CD14-positive monocyte (primary cell): ENCODE measurements at regions not wholly inside any gene's neighbourhood (a gene's known extent, or its start where the extent isn't known, plus 50 kb on each side); places are given as distances from the start of the nearest gene placed in this dataset.

Experiments
- DNase-seq, 3 donors: peaks; one replicate each; pipeline ENCODE4 v3.0.0-alpha.2; 2011 to 2022
- H2AFZ ChIP-seq: 2 replicates; pipeline ENCODE4 v1.6.0; 2012; ENCODE audit warnings: mild to moderate bottlenecking, low read depth, low read length, inconsistent platforms; ENCODE audit not compliant: insufficient read depth, poor library complexity, severe bottlenecking
- H3K27ac ChIP-seq, 2 donors: 1 replicate in 1 of 2; 2 replicates in 1 of 2; pipeline ENCODE4 v1.5.1; 2012 to 2013; ENCODE audit warnings: low read length in 2 of 2, control low read depth in 1 of 2, inconsistent platforms in 1 of 2, low read depth in 1 of 2, mild to moderate bottlenecking in 1 of 2
- H3K27me3 ChIP-seq, 2 donors: one replicate each; pipeline versions ENCODE4 v1.6.0 to v1.6.1; 2011 to 2013; ENCODE audit warnings: low read length in 2 of 2; ENCODE audit not compliant: control insufficient read depth in 2 of 2, insufficient read depth in 2 of 2
- H3K36me3 ChIP-seq, 2 donors: replicated peaks in 1 of 2; 1 replicate in 1 of 2; 2 replicates in 1 of 2; pipeline versions ENCODE4 v1.5.1 to v1.6.1; 2012 to 2013; ENCODE audit warnings: low read length in 2 of 2, control low read depth in 1 of 2, inconsistent platforms in 1 of 2, mild to moderate bottlenecking in 1 of 2; ENCODE audit not compliant: insufficient read depth in 2 of 2, control insufficient read depth in 1 of 2
- H3K4me1 ChIP-seq, 2 donors: 1 replicate in 1 of 2; 2 replicates in 1 of 2; pipeline versions ENCODE4 v1.5.1 to v1.6.1; 2012 to 2013; ENCODE audit warnings: low read length in 2 of 2, control low read depth in 1 of 2, inconsistent platforms in 1 of 2, mild to moderate bottlenecking in 1 of 2, moderate library complexity in 1 of 2; ENCODE audit not compliant: insufficient read depth in 2 of 2, control insufficient read depth in 1 of 2
- H3K4me2 ChIP-seq: replicated peaks from 2 replicates; pipeline ENCODE3; 2012; ENCODE audit warnings: low read length, moderate library complexity, mild to moderate bottlenecking; ENCODE audit not compliant: poor library complexity, severe bottlenecking; ENCODE audit errors: extremely low read depth
- H3K4me3 ChIP-seq, 3 experiments: fragments of 200-600 bp in 1 of 3; sonication (generic) in 1 of 3; replicated peaks in 1 of 3; 1 replicate in 2 of 3; 2 replicates in 1 of 3; pipeline ENCODE4 v1.5.1; 2011 to 2013; ENCODE audit warnings: low read length in 3 of 3, mild to moderate bottlenecking in 3 of 3, control low read depth in 2 of 3, low read depth in 2 of 3, inconsistent platforms in 1 of 3, moderate library complexity in 1 of 3
- H3K79me2 ChIP-seq: 2 replicates; pipeline ENCODE4 v1.6.0; 2012; ENCODE audit warnings: mild to moderate bottlenecking, control low read depth, inconsistent platforms, low read length, moderate library complexity; ENCODE audit not compliant: insufficient read depth
- H3K9ac ChIP-seq: 2 replicates; pipeline ENCODE4 v1.6.0; 2017; ENCODE audit warnings: low read length, mild to moderate bottlenecking; ENCODE audit not compliant: insufficient read depth, poor library complexity, severe bottlenecking
- H3K9me3 ChIP-seq, 2 donors: replicated peaks in 1 of 2; 1 replicate in 1 of 2; 2 replicates in 1 of 2; pipeline versions ENCODE4 v1.5.1 to v1.6.1; 2012 to 2013; ENCODE audit warnings: low read length in 2 of 2, control low read depth in 1 of 2; ENCODE audit not compliant: control insufficient read depth in 1 of 2, insufficient read depth in 1 of 2
- H4K20me1 ChIP-seq: 2 replicates; pipeline ENCODE4 v1.6.0; 2012; ENCODE audit warnings: mild to moderate bottlenecking, low read length, control low read depth, moderate library complexity; ENCODE audit not compliant: insufficient read depth
- H3K27ac Mint-ChIP-seq, 7 donors: one replicate each; pipeline ENCODE4 v1.8.0; 2020; ENCODE audit warnings: mild to moderate bottlenecking in 7 of 7, mixed read lengths in 7 of 7, moderate library complexity in 6 of 7, inconsistent platforms in 2 of 7
- H3K27me3 Mint-ChIP-seq, 3 donors: one replicate each; pipeline ENCODE4 v1.8.0; 2021 to 2022; ENCODE audit warnings: low read depth in 3 of 3, mild to moderate bottlenecking in 3 of 3, mixed read lengths in 3 of 3, moderate library complexity in 3 of 3, inconsistent platforms in 1 of 3
- H3K36me3 Mint-ChIP-seq, 2 donors: one replicate each; pipeline ENCODE4 v1.8.0; 2020; ENCODE audit warnings: mixed read lengths in 2 of 2, inconsistent platforms in 1 of 2, mild to moderate bottlenecking in 1 of 2
- H3K4me1 Mint-ChIP-seq: one replicate; pipeline ENCODE4 v1.8.0; 2020; ENCODE audit warnings: mild to moderate bottlenecking, mixed read lengths
- H3K4me3 Mint-ChIP-seq, 2 donors: one replicate each; pipeline ENCODE4 v1.8.0; 2020; ENCODE audit warnings: mild to moderate bottlenecking in 2 of 2, mixed read lengths in 2 of 2, moderate library complexity in 1 of 2
- H3K9me3 Mint-ChIP-seq, 7 donors: one replicate each; pipeline ENCODE4 v1.8.0; 2020 to 2022; ENCODE audit warnings: mixed read lengths in 7 of 7, mild to moderate bottlenecking in 6 of 7, moderate library complexity in 6 of 7, inconsistent platforms in 2 of 7
- WGBS: methylation state at CpG from one replicate; pipeline ENCODE4 v1.1.5; 2013; ENCODE audit warnings: missing lambda C conversion rate; ENCODE audit not compliant: insufficient coverage; 5-methylcytosine and 5-hydroxymethylcytosine counted together
- intact Hi-C, 2 donors: fragments of 100-400 bp; cut with micrococcal nuclease; formaldehyde crosslinking; loops; one replicate each; pipeline versions ENCODE4 v1.15.0 to v1.15.1; 2023
- TF ChIP-seq, protein P1 (sequence below): fragments of 200-600 bp; IDR thresholded peaks from one replicate; pipeline ENCODE4 v1.8.0; 2022; ENCODE audit warnings: antibody characterized with exemption, mild to moderate bottlenecking

GRCh38 chr4:100722133-100722532 lies 204.3 kb upstream of the EMCN start:
- Histone ChIP-seq H3K9ac (no peak overlapping the region), H3K4me1 (no peaks in the 10 kb centered on the region), H4K20me1 (no peaks in the 10 kb centered on the region), H3K79me2 (no peaks in the 10 kb centered on the region), H3K4me2 (no peak overlapping the region), H2AFZ (no peak overlapping the region), H3K27ac (no peak overlapping the region), H3K4me3 (no peak overlapping the region), H3K36me3 (no peaks in the 10 kb centered on the region), H3K9me3 (peaks cover 0 to 4% of the 10 kb centered on the region in 2 donors), H3K27me3 (no peaks in the 10 kb centered on the region)
- H3K27ac Mint-ChIP-seq = no peak overlapping the region
- no peaks in the 10 kb centered on the region for H3K27me3 Mint-ChIP-seq
- TF ChIP-seq, protein P1, sequence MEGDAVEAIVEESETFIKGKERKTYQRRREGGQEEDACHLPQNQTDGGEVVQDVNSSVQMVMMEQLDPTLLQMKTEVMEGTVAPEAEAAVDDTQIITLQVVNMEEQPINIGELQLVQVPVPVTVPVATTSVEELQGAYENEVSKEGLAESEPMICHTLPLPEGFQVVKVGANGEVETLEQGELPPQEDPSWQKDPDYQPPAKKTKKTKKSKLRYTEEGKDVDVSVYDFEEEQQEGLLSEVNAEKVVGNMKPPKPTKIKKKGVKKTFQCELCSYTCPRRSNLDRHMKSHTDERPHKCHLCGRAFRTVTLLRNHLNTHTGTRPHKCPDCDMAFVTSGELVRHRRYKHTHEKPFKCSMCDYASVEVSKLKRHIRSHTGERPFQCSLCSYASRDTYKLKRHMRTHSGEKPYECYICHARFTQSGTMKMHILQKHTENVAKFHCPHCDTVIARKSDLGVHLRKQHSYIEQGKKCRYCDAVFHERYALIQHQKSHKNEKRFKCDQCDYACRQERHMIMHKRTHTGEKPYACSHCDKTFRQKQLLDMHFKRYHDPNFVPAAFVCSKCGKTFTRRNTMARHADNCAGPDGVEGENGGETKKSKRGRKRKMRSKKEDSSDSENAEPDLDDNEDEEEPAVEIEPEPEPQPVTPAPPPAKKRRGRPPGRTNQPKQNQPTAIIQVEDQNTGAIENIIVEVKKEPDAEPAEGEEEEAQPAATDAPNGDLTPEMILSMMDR = no peak
- intact Hi-C loops = no loop called here
- H3K4me1 Mint-ChIP-seq = no peaks in the 10 kb centered on the region
- no peak for DNase-seq
- no CpG with 5 or more reads among the region's 2 CpGs for WGBS
- H3K4me3 Mint-ChIP-seq = no peak overlapping the region
- no peaks in the 10 kb centered on the region for H3K36me3 Mint-ChIP-seq
- peaks cover 4 to 13% (median 7%) of the 10 kb centered on the region in 7 donors for H3K9me3 Mint-ChIP-seq

- H2AFZ ChIP-seq = no peak overlapping the region
- Mint-ChIP-seq H3K36me3 (no peaks in the 10 kb centered on the region), H3K4me1 (no peaks in the 10 kb centered on the region)
Observed at GRCh38 chr4:100721490-100721889, 203.7 kb upstream of the EMCN start.

More at GRCh38 chr4:100721490-100721889, 203.7 kb upstream of the EMCN start:
- Histone ChIP-seq H3K27ac (no peak overlapping the region), H3K4me2 (no peak overlapping the region), H3K9me3 (peaks cover 0 to 4% of the 10 kb centered on the region in 2 donors), H3K36me3 (no peaks in the 10 kb centered on the region), H3K79me2 (no peaks in the 10 kb centered on the region), H3K27me3 (no peaks in the 10 kb centered on the region), H3K4me3 (no peak overlapping the region), H3K4me1 (no peaks in the 10 kb centered on the region), H3K9ac (no peak overlapping the region), H4K20me1 (no peaks in the 10 kb centered on the region)
- intact Hi-C loops = no loop called here
- H3K27ac Mint-ChIP-seq = no peak overlapping the region
- DNase-seq = no peak
- H3K9me3 Mint-ChIP-seq = peaks cover 4 to 17% (median 8%) of the 10 kb centered on the region in 7 donors
- H3K4me3 Mint-ChIP-seq = no peak overlapping the region
- H3K27me3 Mint-ChIP-seq = no peaks in the 10 kb centered on the region
- TF ChIP-seq, protein P1 = no peak
